ENCODE measurements at regions not wholly inside any gene's neighbourhood (a gene's known extent, or its start where the extent isn't known, plus 50 kb on each side); places are given as distances from the start of the nearest gene placed in this dataset.

DNA sequence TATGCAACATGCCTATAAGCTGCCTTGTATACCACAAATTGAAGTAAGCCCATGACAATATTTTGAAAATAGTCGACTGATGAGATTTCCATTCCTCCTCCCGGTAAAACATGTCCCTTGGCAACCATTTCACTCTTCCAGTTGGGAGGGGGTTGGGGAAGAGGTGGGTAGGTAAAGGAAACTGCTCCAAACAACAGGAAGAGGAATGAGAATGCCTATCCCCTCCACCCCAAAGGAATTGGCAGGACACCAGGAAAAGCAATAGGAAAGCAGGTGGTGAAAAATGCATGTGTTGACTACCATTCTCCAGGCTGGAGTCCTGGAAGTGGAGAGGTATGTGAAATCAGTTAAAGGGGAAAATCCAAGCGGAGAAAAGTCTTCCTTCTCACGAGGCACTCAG is 455.9 kb upstream of the PSMD7 start:
- TF ChIP-seq, protein P1, sequence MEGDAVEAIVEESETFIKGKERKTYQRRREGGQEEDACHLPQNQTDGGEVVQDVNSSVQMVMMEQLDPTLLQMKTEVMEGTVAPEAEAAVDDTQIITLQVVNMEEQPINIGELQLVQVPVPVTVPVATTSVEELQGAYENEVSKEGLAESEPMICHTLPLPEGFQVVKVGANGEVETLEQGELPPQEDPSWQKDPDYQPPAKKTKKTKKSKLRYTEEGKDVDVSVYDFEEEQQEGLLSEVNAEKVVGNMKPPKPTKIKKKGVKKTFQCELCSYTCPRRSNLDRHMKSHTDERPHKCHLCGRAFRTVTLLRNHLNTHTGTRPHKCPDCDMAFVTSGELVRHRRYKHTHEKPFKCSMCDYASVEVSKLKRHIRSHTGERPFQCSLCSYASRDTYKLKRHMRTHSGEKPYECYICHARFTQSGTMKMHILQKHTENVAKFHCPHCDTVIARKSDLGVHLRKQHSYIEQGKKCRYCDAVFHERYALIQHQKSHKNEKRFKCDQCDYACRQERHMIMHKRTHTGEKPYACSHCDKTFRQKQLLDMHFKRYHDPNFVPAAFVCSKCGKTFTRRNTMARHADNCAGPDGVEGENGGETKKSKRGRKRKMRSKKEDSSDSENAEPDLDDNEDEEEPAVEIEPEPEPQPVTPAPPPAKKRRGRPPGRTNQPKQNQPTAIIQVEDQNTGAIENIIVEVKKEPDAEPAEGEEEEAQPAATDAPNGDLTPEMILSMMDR (conservative IDR thresholded peaks at IDR 0.05; ENCODE audit: low read length): no peak
- TF ChIP-seq EZH2phosphoT487 (IDR thresholded peaks at IDR 0.05; ENCODE audit: borderline replicate concordance, low read depth, low read length): no peak

Data from OCI-LY7 (cell line).